MM.1S (cell line): ENCODE measurements at regions not wholly inside any gene's neighbourhood (a gene's known extent, or its start where the extent isn't known, plus 50 kb on each side); places are given as distances from the start of the nearest gene placed in this dataset.

Experiments
- DNase-seq: peaks from one replicate; pipeline ENCODE4 v3.0.0-alpha.2; 2015
- H2AFZ ChIP-seq: fragments of 300-600 bp; sonication (generic); 2 replicates; pipeline ENCODE4 v1.6.0; 2016; ENCODE audit warnings: antibody characterized with exemption, low read length
- H3F3A ChIP-seq: fragments of 300-600 bp; sonication (generic); 2 replicates; pipeline ENCODE4 v1.6.1; 2016; ENCODE audit warnings: mild to moderate bottlenecking, antibody characterized with exemption, low read length, moderate library complexity, mixed read lengths; ENCODE audit not compliant: insufficient read depth
- H3K27ac ChIP-seq: fragments of 300-600 bp; sonication (generic); 2 replicates; pipeline ENCODE4 v1.5.1; 2016; ENCODE audit warnings: mild to moderate bottlenecking, low read length
- H3K27me3 ChIP-seq: fragments of 300-600 bp; sonication (generic); replicated peaks from 2 replicates; pipeline ENCODE4 v1.6.0; 2016; ENCODE audit warnings: low read length; ENCODE audit not compliant: insufficient read depth
- H3K36me3 ChIP-seq: fragments of 300-600 bp; sonication (generic); replicated peaks from 2 replicates; pipeline ENCODE4 v1.6.1; 2016; ENCODE audit warnings: mild to moderate bottlenecking, low read length, mixed read lengths; ENCODE audit not compliant: insufficient read depth
- H3K4me1 ChIP-seq: fragments of 300-600 bp; sonication (generic); 2 replicates; pipeline ENCODE4 v1.6.1; 2016; ENCODE audit warnings: low read length, mixed read lengths
- H3K4me2 ChIP-seq: fragments of 300-600 bp; sonication (generic); 2 replicates; pipeline ENCODE4 v1.6.0; 2016; ENCODE audit warnings: low read depth, low read length
- H3K4me3 ChIP-seq: fragments of 300-600 bp; sonication (generic); 2 replicates; pipeline ENCODE4 v1.5.1; 2016; ENCODE audit warnings: low read length, mixed read lengths
- H3K79me2 ChIP-seq: fragments of 300-600 bp; sonication (generic); 2 replicates; pipeline ENCODE4 v1.6.1; 2016; ENCODE audit warnings: mixed run types, low read length, mixed read lengths
- H3K9ac ChIP-seq: fragments of 300-600 bp; sonication (generic); 2 replicates; pipeline ENCODE4 v1.6.1; 2016; ENCODE audit warnings: low read length, mixed read lengths
- H3K9me2 ChIP-seq: fragments of 300-600 bp; sonication (generic); replicated peaks from 2 replicates; pipeline ENCODE4 v1.6.1; 2016; ENCODE audit warnings: mild to moderate bottlenecking, low read length, mixed read lengths; ENCODE audit not compliant: insufficient read depth
- H3K9me3 ChIP-seq: fragments of 300-600 bp; sonication (generic); replicated peaks from 2 replicates; pipeline ENCODE4 v1.6.1; 2016; ENCODE audit warnings: mild to moderate bottlenecking, low read length, mixed read lengths; ENCODE audit not compliant: insufficient read depth
- H4K20me1 ChIP-seq: fragments of 300-600 bp; sonication (generic); 2 replicates; pipeline ENCODE4 v1.6.1; 2016; ENCODE audit warnings: mild to moderate bottlenecking, low read length, moderate library complexity, mixed read lengths; ENCODE audit not compliant: insufficient read depth
- EZH2 ChIP-seq: fragments of 300-600 bp; sonication (generic); optimal IDR thresholded peaks from 2 replicates; pipeline ENCODE3; 2017; ENCODE audit warnings: low read depth, mild to moderate bottlenecking, antibody characterized with exemption, low read length, mixed read lengths
- EZH2phosphoT487 ChIP-seq: fragments of 300-600 bp; sonication (generic); IDR thresholded peaks from 2 replicates; pipeline ENCODE4 v1.6.1; 2018; ENCODE audit warnings: antibody characterized with exemption, low read length
- TF ChIP-seq, protein P1 (sequence below): fragments of 300-600 bp; sonication (generic); IDR thresholded peaks from 2 replicates; pipeline ENCODE4 v1.5.1; 2016; ENCODE audit warnings: antibody characterized with exemption, low read length, mixed read lengths

DNA sequence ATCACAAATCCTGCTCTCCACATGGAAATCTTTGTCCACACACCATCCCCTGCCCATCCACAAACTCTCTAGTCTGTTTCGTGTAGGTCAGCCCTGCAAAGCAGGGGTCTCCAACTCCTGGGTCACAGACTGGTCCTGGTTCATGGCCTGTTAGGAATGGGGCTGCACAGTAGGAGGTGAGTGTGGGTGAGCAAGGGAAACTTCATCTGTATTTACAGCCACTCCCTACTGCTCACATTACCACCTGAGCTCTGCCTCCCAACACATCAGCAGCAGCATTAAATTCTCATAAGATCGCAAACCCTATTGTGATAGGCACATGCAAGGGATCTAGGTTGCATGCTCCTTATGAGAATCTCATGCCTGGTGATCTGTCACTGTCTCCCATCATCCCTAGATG lies 242.1 kb downstream of the FGFR2 start:
- no peak overlapping the region for H3K9ac ChIP-seq
- no peaks in the 10 kb centered on the region for H3K9me3 ChIP-seq
- H3F3A ChIP-seq: no peaks in the 10 kb centered on the region
- H3K36me3 ChIP-seq: no peaks in the 10 kb centered on the region
- H4K20me1 ChIP-seq: no peaks in the 10 kb centered on the region
- no peak overlapping the region for H2AFZ ChIP-seq
- H3K4me2 ChIP-seq: no peak overlapping the region
- H3K9me2 ChIP-seq: no peaks in the 10 kb centered on the region
- DNase-seq: no peak
- no peaks in the 10 kb centered on the region for H3K79me2 ChIP-seq
- TF ChIP-seq, protein P1, sequence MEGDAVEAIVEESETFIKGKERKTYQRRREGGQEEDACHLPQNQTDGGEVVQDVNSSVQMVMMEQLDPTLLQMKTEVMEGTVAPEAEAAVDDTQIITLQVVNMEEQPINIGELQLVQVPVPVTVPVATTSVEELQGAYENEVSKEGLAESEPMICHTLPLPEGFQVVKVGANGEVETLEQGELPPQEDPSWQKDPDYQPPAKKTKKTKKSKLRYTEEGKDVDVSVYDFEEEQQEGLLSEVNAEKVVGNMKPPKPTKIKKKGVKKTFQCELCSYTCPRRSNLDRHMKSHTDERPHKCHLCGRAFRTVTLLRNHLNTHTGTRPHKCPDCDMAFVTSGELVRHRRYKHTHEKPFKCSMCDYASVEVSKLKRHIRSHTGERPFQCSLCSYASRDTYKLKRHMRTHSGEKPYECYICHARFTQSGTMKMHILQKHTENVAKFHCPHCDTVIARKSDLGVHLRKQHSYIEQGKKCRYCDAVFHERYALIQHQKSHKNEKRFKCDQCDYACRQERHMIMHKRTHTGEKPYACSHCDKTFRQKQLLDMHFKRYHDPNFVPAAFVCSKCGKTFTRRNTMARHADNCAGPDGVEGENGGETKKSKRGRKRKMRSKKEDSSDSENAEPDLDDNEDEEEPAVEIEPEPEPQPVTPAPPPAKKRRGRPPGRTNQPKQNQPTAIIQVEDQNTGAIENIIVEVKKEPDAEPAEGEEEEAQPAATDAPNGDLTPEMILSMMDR: no peak
- TF ChIP-seq EZH2phosphoT487 (no peak), EZH2 (no peak)
- no peak overlapping the region for H3K4me3 ChIP-seq
- no peaks in the 10 kb centered on the region for H3K4me1 ChIP-seq
- no peaks in the 10 kb centered on the region for H3K27me3 ChIP-seq
- no peak overlapping the region for H3K27ac ChIP-seq

DNA sequence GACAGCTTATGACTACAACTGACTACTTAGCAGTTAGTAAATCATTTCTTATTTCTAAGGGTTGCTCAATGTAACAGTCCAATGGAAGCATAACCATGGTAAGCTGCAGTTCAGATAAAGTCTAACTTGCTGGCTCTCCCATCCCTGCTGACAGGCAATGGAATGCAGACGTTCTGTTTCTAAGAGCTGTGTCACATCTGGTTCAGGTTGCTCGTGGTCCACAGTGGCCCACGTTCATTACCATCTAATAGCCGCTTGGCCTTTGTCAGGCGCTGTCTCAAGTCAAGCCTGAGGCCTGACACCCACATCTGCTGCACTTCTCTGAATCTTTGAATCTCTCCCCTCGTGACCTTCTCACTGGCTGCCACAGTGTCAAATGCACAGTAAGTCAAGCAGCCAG lies 240.8 kb downstream of the FGFR2 start:
- DNase-seq: no peak
- no peaks in the 10 kb centered on the region for H3K36me3 ChIP-seq
- H3K9me2 ChIP-seq: no peaks in the 10 kb centered on the region
- H3K27ac ChIP-seq: no peak overlapping the region
- H3K79me2 ChIP-seq: no peaks in the 10 kb centered on the region
- H3F3A ChIP-seq: no peaks in the 10 kb centered on the region
- no peak overlapping the region for H2AFZ ChIP-seq
- H3K4me1 ChIP-seq: no peaks in the 10 kb centered on the region
- H3K4me2 ChIP-seq: no peak overlapping the region
- TF ChIP-seq EZH2 (no peak), EZH2phosphoT487 (no peak)
- TF ChIP-seq, protein P1: no peak
- H4K20me1 ChIP-seq: no peaks in the 10 kb centered on the region
- H3K9me3 ChIP-seq: no peaks in the 10 kb centered on the region
- no peak overlapping the region for H3K9ac ChIP-seq
- H3K27me3 ChIP-seq: no peaks in the 10 kb centered on the region
- H3K4me3 ChIP-seq: no peak overlapping the region

DNA sequence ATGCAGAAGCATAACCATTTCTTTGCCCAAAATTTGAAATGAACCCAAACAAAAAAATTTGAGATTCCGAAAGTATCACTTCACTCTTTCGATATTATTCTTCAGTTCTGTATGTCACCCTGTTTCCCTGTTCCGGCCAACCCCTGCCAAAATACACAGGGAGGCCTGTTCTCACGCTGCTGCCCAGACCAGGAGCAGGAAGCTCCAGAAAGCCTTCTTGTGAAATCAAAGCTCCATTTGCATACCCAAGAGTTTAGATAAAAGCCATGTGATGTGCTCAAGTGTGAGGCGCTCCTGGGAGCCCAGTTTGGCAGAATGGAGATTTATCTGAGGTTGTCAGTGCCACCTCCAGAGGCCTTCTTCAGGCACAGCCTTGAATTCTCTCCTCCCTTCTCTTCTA lies 236.2 kb downstream of the FGFR2 start:
- TF ChIP-seq, protein P1: no peak
- no peak for TF ChIP-seq EZH2
- no peak for TF ChIP-seq EZH2phosphoT487
- no peaks in the 10 kb centered on the region for H3K79me2 ChIP-seq
- H3K36me3 ChIP-seq: no peaks in the 10 kb centered on the region
- no peaks in the 10 kb centered on the region for H4K20me1 ChIP-seq
- H3K9ac ChIP-seq: no peak overlapping the region
- H3K27me3 ChIP-seq: no peaks in the 10 kb centered on the region
- H3K4me1 ChIP-seq: no peaks in the 10 kb centered on the region
- DNase-seq: no peak
- no peak overlapping the region for H3K27ac ChIP-seq
- H3K4me3 ChIP-seq: no peak overlapping the region
- H3K9me3 ChIP-seq: no peaks in the 10 kb centered on the region
- H3K4me2 ChIP-seq: no peak overlapping the region
- no peak overlapping the region for H2AFZ ChIP-seq
- H3K9me2 ChIP-seq: no peaks in the 10 kb centered on the region
- H3F3A ChIP-seq: no peaks in the 10 kb centered on the region
